Liver (tissue), 3 donors: ENCODE measurements at regions not wholly inside any gene's neighbourhood (a gene's known extent, or its start where the extent isn't known, plus 50 kb on each side); places are given as distances from the start of the nearest gene placed in this dataset.

Experiments used
- EGR1 ChIP-seq, 2 donors: IDR thresholded peaks; 2 replicates each; pipeline ENCODE4 v1.6.1; 2016 to 2018; ENCODE audit warnings: antibody characterized with exemption in 2 of 2, low read depth in 2 of 2
- FOXA2 ChIP-seq: IDR thresholded peaks from 2 replicates; pipeline ENCODE4 v1.6.1; 2016; ENCODE audit warnings: antibody characterized with exemption
- GABPA ChIP-seq, 2 donors: IDR thresholded peaks in 1 of 2; conservative IDR thresholded peaks in 1 of 2; 2 replicates each; pipeline ENCODE4 v1.6.1; 2016; ENCODE audit warnings: antibody characterized with exemption in 2 of 2, mild to moderate bottlenecking in 1 of 2, moderate library complexity in 1 of 2
- HNF4A ChIP-seq, 2 donors: conservative IDR thresholded peaks; 2 replicates each; pipeline ENCODE4 v1.6.1; 2016; ENCODE audit warnings: antibody characterized with exemption in 2 of 2, mild to moderate bottlenecking in 2 of 2
- HNF4G ChIP-seq: IDR thresholded peaks from 2 replicates; pipeline ENCODE4 v1.6.1; 2016; ENCODE audit warnings: antibody characterized with exemption
- JUND ChIP-seq, 2 donors: IDR thresholded peaks; 2 replicates each; pipeline ENCODE4 v1.6.1; 2016; ENCODE audit warnings: antibody characterized with exemption in 2 of 2
- NR2F2 ChIP-seq: IDR thresholded peaks from 2 replicates; pipeline ENCODE4 v1.6.1; 2016; ENCODE audit warnings: antibody characterized with exemption
- RAD21 ChIP-seq, 2 donors: IDR thresholded peaks; 2 replicates each; pipeline ENCODE4 v1.6.1; 2016; ENCODE audit warnings: antibody characterized with exemption in 2 of 2, mild to moderate bottlenecking in 2 of 2
- SP1 ChIP-seq: IDR thresholded peaks from 2 replicates; pipeline ENCODE4 v1.6.1; 2018; ENCODE audit warnings: antibody characterized with exemption, mild to moderate bottlenecking
- TAF1 ChIP-seq: conservative IDR thresholded peaks from 2 replicates; pipeline ENCODE4 v1.6.1; 2016; ENCODE audit warnings: antibody characterized with exemption, mild to moderate bottlenecking
- TF ChIP-seq, protein P1 (sequence below): fragments of 150-350 bp; IDR thresholded peaks from 2 replicates; pipeline ENCODE4 v1.5.1; 2017; ENCODE audit warnings: improper control_type of control experiment, low read depth, low read length; ENCODE audit not compliant: missing input control
- TF ChIP-seq, protein P2 (sequence below): IDR thresholded peaks from 2 replicates; pipeline ENCODE4 v1.6.1; 2016; ENCODE audit warnings: antibody characterized with exemption
- TF ChIP-seq, protein P3 (sequence below): IDR thresholded peaks from 2 replicates; pipeline ENCODE4 v1.6.1; 2016; ENCODE audit warnings: antibody characterized with exemption, mild to moderate bottlenecking
- donor health status: healthy.
- donor health status: healthy.

DNA sequence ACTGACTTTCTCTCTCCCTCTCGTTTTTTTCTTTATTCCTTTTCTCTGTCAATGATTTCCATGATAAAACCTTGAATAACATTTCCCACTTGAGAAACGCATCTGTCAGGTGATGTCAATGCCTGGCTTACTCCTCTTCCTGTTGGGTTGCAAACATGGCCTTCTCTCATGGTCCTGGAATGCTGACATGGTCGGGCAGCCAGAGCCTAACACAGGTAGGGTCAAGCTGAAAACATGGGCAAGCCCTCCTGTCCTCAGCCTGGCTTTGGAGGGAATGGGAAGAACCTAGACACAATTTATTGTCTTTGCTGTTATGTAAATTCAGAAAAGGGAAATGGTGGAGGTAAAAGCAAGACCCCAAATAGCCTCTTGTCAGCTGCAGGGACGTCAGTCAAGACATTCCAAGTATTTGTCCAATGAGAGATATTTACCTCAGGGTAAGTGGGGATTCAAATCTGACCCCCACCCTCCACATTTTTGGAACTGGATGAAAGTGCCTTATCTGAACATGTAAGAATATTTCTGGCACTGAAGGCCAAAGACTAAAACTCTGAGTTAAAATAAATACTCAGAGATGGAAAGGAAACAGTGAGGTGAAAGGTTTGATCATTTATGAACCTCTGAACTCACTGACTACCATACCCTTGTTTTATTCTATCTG, 473.8 kb downstream of the SPRY1 start:
- TF ChIP-seq, protein P1, sequence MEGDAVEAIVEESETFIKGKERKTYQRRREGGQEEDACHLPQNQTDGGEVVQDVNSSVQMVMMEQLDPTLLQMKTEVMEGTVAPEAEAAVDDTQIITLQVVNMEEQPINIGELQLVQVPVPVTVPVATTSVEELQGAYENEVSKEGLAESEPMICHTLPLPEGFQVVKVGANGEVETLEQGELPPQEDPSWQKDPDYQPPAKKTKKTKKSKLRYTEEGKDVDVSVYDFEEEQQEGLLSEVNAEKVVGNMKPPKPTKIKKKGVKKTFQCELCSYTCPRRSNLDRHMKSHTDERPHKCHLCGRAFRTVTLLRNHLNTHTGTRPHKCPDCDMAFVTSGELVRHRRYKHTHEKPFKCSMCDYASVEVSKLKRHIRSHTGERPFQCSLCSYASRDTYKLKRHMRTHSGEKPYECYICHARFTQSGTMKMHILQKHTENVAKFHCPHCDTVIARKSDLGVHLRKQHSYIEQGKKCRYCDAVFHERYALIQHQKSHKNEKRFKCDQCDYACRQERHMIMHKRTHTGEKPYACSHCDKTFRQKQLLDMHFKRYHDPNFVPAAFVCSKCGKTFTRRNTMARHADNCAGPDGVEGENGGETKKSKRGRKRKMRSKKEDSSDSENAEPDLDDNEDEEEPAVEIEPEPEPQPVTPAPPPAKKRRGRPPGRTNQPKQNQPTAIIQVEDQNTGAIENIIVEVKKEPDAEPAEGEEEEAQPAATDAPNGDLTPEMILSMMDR: no peak
- TF ChIP-seq TAF1: no peak
- TF ChIP-seq, protein P2, sequence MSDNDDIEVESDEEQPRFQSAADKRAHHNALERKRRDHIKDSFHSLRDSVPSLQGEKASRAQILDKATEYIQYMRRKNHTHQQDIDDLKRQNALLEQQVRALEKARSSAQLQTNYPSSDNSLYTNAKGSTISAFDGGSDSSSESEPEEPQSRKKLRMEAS: no peak
- no peak for TF ChIP-seq HNF4A (conservative IDR thresholded peaks at IDR 0.05)
- TF ChIP-seq, protein P3, sequence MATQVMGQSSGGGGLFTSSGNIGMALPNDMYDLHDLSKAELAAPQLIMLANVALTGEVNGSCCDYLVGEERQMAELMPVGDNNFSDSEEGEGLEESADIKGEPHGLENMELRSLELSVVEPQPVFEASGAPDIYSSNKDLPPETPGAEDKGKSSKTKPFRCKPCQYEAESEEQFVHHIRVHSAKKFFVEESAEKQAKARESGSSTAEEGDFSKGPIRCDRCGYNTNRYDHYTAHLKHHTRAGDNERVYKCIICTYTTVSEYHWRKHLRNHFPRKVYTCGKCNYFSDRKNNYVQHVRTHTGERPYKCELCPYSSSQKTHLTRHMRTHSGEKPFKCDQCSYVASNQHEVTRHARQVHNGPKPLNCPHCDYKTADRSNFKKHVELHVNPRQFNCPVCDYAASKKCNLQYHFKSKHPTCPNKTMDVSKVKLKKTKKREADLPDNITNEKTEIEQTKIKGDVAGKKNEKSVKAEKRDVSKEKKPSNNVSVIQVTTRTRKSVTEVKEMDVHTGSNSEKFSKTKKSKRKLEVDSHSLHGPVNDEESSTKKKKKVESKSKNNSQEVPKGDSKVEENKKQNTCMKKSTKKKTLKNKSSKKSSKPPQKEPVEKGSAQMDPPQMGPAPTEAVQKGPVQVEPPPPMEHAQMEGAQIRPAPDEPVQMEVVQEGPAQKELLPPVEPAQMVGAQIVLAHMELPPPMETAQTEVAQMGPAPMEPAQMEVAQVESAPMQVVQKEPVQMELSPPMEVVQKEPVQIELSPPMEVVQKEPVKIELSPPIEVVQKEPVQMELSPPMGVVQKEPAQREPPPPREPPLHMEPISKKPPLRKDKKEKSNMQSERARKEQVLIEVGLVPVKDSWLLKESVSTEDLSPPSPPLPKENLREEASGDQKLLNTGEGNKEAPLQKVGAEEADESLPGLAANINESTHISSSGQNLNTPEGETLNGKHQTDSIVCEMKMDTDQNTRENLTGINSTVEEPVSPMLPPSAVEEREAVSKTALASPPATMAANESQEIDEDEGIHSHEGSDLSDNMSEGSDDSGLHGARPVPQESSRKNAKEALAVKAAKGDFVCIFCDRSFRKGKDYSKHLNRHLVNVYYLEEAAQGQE: no peak
- no peak for TF ChIP-seq RAD21 (IDR thresholded peaks at IDR 0.05)
- no peak for TF ChIP-seq EGR1 (IDR thresholded peaks at IDR 0.05; ENCODE audit: low read depth in 2 of 2)
- TF ChIP-seq NR2F2: no peak
- no peak for TF ChIP-seq SP1
- TF ChIP-seq FOXA2: no peak
- TF ChIP-seq HNF4G: no peak
- no peak for TF ChIP-seq GABPA (IDR thresholded peaks at IDR 0.05 in 1 of 2, conservative IDR thresholded peaks at IDR 0.05 in 1 of 2)
- no peak for TF ChIP-seq JUND (IDR thresholded peaks at IDR 0.05)
